NCI-H1694 treated with DMSO at 0.1 percent for 48 hours (cell line): ENCODE measurements at regions not wholly inside any gene's neighbourhood (a gene's known extent, or its start where the extent isn't known, plus 50 kb on each side); places are given as distances from the start of the nearest gene placed in this dataset.
"Not testable (repeated sequence)": the region's sequence is repeated elsewhere in the genome, so short reads cannot be mapped to it uniquely, and the experiment has no call there.

Source experiments
- DNase-seq: peaks from one replicate; lab custom pipeline; 2025; lab: John Stamatoyannopoulos, UW

GRCh38 chr6:27624694-27625262, 151.9 kb upstream of the ZNF184 start:
- DNase-seq, result no peak

GRCh38 chr6:27623103-27623502, 150.2 kb upstream of the ZNF184 start:
- DNase-seq, result no peak

- no peak for DNase-seq
Observed at GRCh38 chr6:27619436-27619835, 146.5 kb upstream of the ZNF184 start.

GRCh38 chr6:27617700-27618689, 145.1 kb upstream of the ZNF184 start:
- DNase-seq, result no peak

- DNase-seq, result no peak
Observed at GRCh38 chr6:27617046-27617687, 144.3 kb upstream of the ZNF184 start.

GRCh38 chr6:27616328-27617045, 143.6 kb upstream of the ZNF184 start:
- DNase-seq, result no peak

- no peak for DNase-seq
Observed at GRCh38 chr6:27611451-27611850, 138.5 kb upstream of the ZNF184 start.

- no peak for DNase-seq
Observed at GRCh38 chr6:27608916-27609883, 136.3 kb upstream of the ZNF184 start.

- no peak for DNase-seq
Observed at GRCh38 chr6:27605401-27606342, 132.8 kb upstream of the ZNF184 start.

- DNase-seq, result peak; percentile 48
Observed at GRCh38 chr6:27604986-27605385, 132.1 kb upstream of the ZNF184 start.

GRCh38 chr6:27601668-27602254, 128.9 kb upstream of the ZNF184 start:
- DNase-seq, result no peak

GRCh38 chr6:27599859-27600532, 127.1 kb upstream of the ZNF184 start:
- DNase-seq, result no peak

- not testable (repeated sequence) for DNase-seq
Observed at GRCh38 chr6:27597031-27597567, 124.2 kb upstream of the ZNF184 start.

GRCh38 chr6:27593861-27594260, 121.0 kb upstream of the ZNF184 start:
- no peak for DNase-seq

- DNase-seq, result no peak
Observed at GRCh38 chr6:27593200-27593818, 120.4 kb upstream of the ZNF184 start.

- DNase-seq, result peak; percentile 7
Observed at GRCh38 chr6:27592481-27593199, 119.7 kb upstream of the ZNF184 start.

- no peak for DNase-seq
Observed at GRCh38 chr6:27591699-27592480, 119.0 kb upstream of the ZNF184 start.
